ENCODE measurements at regions not wholly inside any gene's neighbourhood (a gene's known extent, or its start where the extent isn't known, plus 50 kb on each side); places are given as distances from the start of the nearest gene placed in this dataset.

- WGBS, 2 experiments (ENCODE audit: extremely low coverage in 1 of 2, insufficient coverage in 1 of 2, insufficient read length in 1 of 2, insufficient replicate concordance in 2 of 2, low coverage in 1 of 2, low lambda C conversion rate in 2 of 2, missing lambda C conversion rate in 1 of 2) = 81% methylated on average over 13 of the region's 13 CpGs; no CpG with 5 or more reads in 1 of the 2 experiments
- H3K14ac ChIP-seq (ENCODE audit: insufficient read length) = no peak overlapping the region
- no peak overlapping the region for H4K5ac ChIP-seq (ENCODE audit: insufficient read length, low read depth, low read length)
- no peak overlapping the region for H2BK5ac ChIP-seq (ENCODE audit: low read depth, low read length)
- no peak overlapping the region for H3K4me3 ChIP-seq (ENCODE audit: extremely low read depth in 1 of 4, insufficient read depth in 2 of 4, low read depth in 3 of 4, low read length in 4 of 4)
- no peak overlapping the region for H3K18ac ChIP-seq (ENCODE audit: extremely low read depth, low read length)
- H3K4me2 ChIP-seq (ENCODE audit: insufficient read depth in 1 of 2, low read depth in 2 of 2, low read length in 2 of 2) = no peak overlapping the region
- no peaks in the 10 kb centered on the region for H3K9me3 ChIP-seq (ENCODE audit: insufficient read depth in 2 of 2, low read depth in 1 of 2, low read length in 1 of 2)
- H3K23ac ChIP-seq (ENCODE audit: insufficient read length) = no peak overlapping the region
- FAIRE-seq = no peak
- H2BK15ac ChIP-seq (ENCODE audit: low read length) = no peak overlapping the region
- H2BK120ac ChIP-seq (replicated peaks; ENCODE audit: low read depth, low read length) = no peak overlapping the region
- CTCF ChIA-PET (ENCODE audit: partially characterized antibody) = interaction anchor here (0.6 to 2.7 kb wide), 16 partner anchors 11 to 517 kb away, joined by 3 to 13 read pairs (median 3); no protein-coding TSS in a partner anchor
- H4K91ac ChIP-seq (replicated peaks; ENCODE audit: insufficient read length, low read length) = no peak overlapping the region
- H3K79me2 ChIP-seq (ENCODE audit: control insufficient read depth in 1 of 2, insufficient read depth in 2 of 2, low read length in 2 of 2) = no peaks in the 10 kb centered on the region
- H3K4ac ChIP-seq (replicated peaks; ENCODE audit: insufficient read length, low read depth, low read length) = no peak overlapping the region
- no peaks in the 10 kb centered on the region for H3K36me3 ChIP-seq (ENCODE audit: control insufficient read depth in 2 of 4, insufficient read depth in 4 of 4, low read length in 3 of 4)
- no peak overlapping the region for H3K27ac ChIP-seq (ENCODE audit: low read depth, low read length)
- peak in 1 of 2 experiments; percentile 36 for DNase-seq (ENCODE audit: low read depth in 1 of 2, low spot score in 2 of 2)
- no peak overlapping the region for H3K9ac ChIP-seq (replicated peaks in 1 of 4; ENCODE audit: extremely low read depth in 1 of 4, low read depth in 3 of 4, low read length in 3 of 4)
- H4K8ac ChIP-seq (ENCODE audit: extremely low read depth, insufficient read depth, low read length) = no peak overlapping the region
- no peaks in the 10 kb centered on the region for H4K20me1 ChIP-seq (replicated peaks in 1 of 2; ENCODE audit: control insufficient read depth in 1 of 2, insufficient read depth in 2 of 2, low read length in 2 of 2)
- H3K79me1 ChIP-seq (ENCODE audit: low read depth, low read length) = no peaks in the 10 kb centered on the region
- H2AK5ac ChIP-seq (ENCODE audit: low read depth, low read length) = no peak overlapping the region
- POLR2A ChIA-PET (ENCODE audit: partially characterized antibody) = no interaction called here
- no peak overlapping the region for H2AFZ ChIP-seq (ENCODE audit: low read length)
- H2BK20ac ChIP-seq (ENCODE audit: low read length) = no peak overlapping the region
- H2BK12ac ChIP-seq (ENCODE audit: low read depth, low read length) = no peak overlapping the region
- no peaks in the 10 kb centered on the region for H3K23me2 ChIP-seq (ENCODE audit: low read depth, low read length)
- H3K56ac ChIP-seq (replicated peaks; ENCODE audit: insufficient read length, low read depth, low read length) = no peak overlapping the region
- H3K4me1 ChIP-seq (replicated peaks in 1 of 4; ENCODE audit: control insufficient read depth in 3 of 4, insufficient read depth in 4 of 4, low read length in 3 of 4) = peaks cover 0 to 6% (median 2%) of the 10 kb centered on the region in 4 experiments; a peak in 4 of 7 replicates
- H3K27me3 ChIP-seq (replicated peaks in 1 of 4; ENCODE audit: control insufficient read depth in 3 of 4, extremely low read depth in 1 of 4, insufficient read depth in 3 of 4, low read length in 3 of 4) = no peaks in the 10 kb centered on the region
- TF ChIP-seq BACH1 (IDR thresholded peaks at IDR 0.05; ENCODE audit: low read length) (no peak), CTCF (IDR thresholded peaks at IDR 0.05; ENCODE audit: control extremely low read depth in 1 of 3, insufficient read depth in 1 of 3, low read depth in 1 of 3, low read length in 3 of 3) (no peak), CREB1 (IDR thresholded peaks at IDR 0.05) (no peak), NANOG (IDR thresholded peaks at IDR 0.05; ENCODE audit: insufficient read depth, low read depth, low read length, poor library complexity, severe bottlenecking) (no peak), TAF7 (optimal IDR thresholded peaks at IDR 0.05; ENCODE audit: borderline replicate concordance, low read depth, low read length) (no peak)
Measured at GRCh38 chr10:123560301-123561140, 105.6 kb upstream of the GPR26 start.

Data from H1 (cell line).